H9 (cell line): ENCODE measurements at regions not wholly inside any gene's neighbourhood (a gene's known extent, or its start where the extent isn't known, plus 50 kb on each side); places are given as distances from the start of the nearest gene placed in this dataset.

Experiments
- DNase-seq: peaks from one replicate; pipeline ENCODE4 v3.0.0-alpha.2; 2017
- H2AFZ ChIP-seq: one replicate; pipeline ENCODE4 v1.6.1; 2013; ENCODE audit warnings: mild to moderate bottlenecking, low read length, control low read depth, moderate library complexity
- H2AK5ac ChIP-seq: 2 replicates; pipeline ENCODE4 v1.6.1; 2013; ENCODE audit warnings: low read length, control low read depth, mixed read lengths; ENCODE audit not compliant: insufficient read length
- H2BK120ac ChIP-seq: one replicate; pipeline ENCODE4 v1.6.1; 2013; ENCODE audit warnings: low read depth, mild to moderate bottlenecking, low read length, control low read depth, inconsistent platforms; ENCODE audit not compliant: poor library complexity, severe bottlenecking
- H2BK12ac ChIP-seq: 2 replicates; pipeline ENCODE4 v1.6.1; 2013; ENCODE audit warnings: low read length, control low read depth, mixed read lengths, low read depth; ENCODE audit not compliant: insufficient read length
- H2BK15ac ChIP-seq: 2 replicates; pipeline ENCODE4 v1.6.1; 2013; ENCODE audit warnings: low read depth, low read length, control low read depth
- H2BK20ac ChIP-seq: one replicate; pipeline ENCODE4 v1.6.1; 2013; ENCODE audit warnings: low read depth, mild to moderate bottlenecking, low read length, control low read depth, inconsistent platforms; ENCODE audit not compliant: poor library complexity, severe bottlenecking
- H2BK5ac ChIP-seq: 2 replicates; pipeline ENCODE4 v1.6.1; 2013; ENCODE audit warnings: low read length, control low read depth, mixed read lengths; ENCODE audit not compliant: insufficient read length
- H3K14ac ChIP-seq: 2 replicates; pipeline ENCODE4 v1.6.1; 2013; ENCODE audit warnings: low read length, control low read depth; ENCODE audit not compliant: insufficient read depth
- H3K18ac ChIP-seq: 2 replicates; pipeline ENCODE4 v1.6.1; 2013; ENCODE audit warnings: low read depth, mild to moderate bottlenecking, mixed read lengths, low read length, control low read depth; ENCODE audit not compliant: insufficient read length
- H3K23ac ChIP-seq: 2 replicates; pipeline ENCODE4 v1.6.1; 2013; ENCODE audit warnings: low read length, control low read depth, mixed read lengths, low read depth; ENCODE audit not compliant: insufficient read length
- H3K23me2 ChIP-seq: 2 replicates; pipeline ENCODE4 v1.6.1; 2013; ENCODE audit warnings: low read depth, mild to moderate bottlenecking, mixed read lengths, low read length, control low read depth; ENCODE audit not compliant: insufficient read length, poor library complexity, severe bottlenecking
- H3K27ac ChIP-seq: 2 replicates; pipeline ENCODE4 v1.5.1; 2013; ENCODE audit warnings: low read length, control low read depth, mixed read lengths, low read depth; ENCODE audit not compliant: insufficient read length
- H3K27me3 ChIP-seq: 2 replicates; pipeline ENCODE4 v1.6.1; 2013; ENCODE audit warnings: low read length, control low read depth, inconsistent platforms; ENCODE audit not compliant: insufficient read depth
- H3K4ac ChIP-seq: 2 replicates; pipeline ENCODE4 v1.6.1; 2013; ENCODE audit warnings: low read depth, mild to moderate bottlenecking, control low read depth, inconsistent platforms, low read length, moderate library complexity
- H3K4me1 ChIP-seq: 2 replicates; pipeline ENCODE4 v1.6.1; 2013; ENCODE audit warnings: low read length, control low read depth, inconsistent platforms; ENCODE audit not compliant: insufficient read depth
- H3K4me2 ChIP-seq: 2 replicates; pipeline ENCODE4 v1.6.1; 2013; ENCODE audit warnings: low read length, control low read depth, mixed read lengths; ENCODE audit not compliant: insufficient read length, insufficient read depth
- H3K56ac ChIP-seq: 2 replicates; pipeline ENCODE4 v1.6.1; 2013; ENCODE audit warnings: low read depth, mild to moderate bottlenecking, mixed read lengths, low read length, control low read depth; ENCODE audit not compliant: insufficient read length
- H3K79me1 ChIP-seq: 2 replicates; pipeline ENCODE4 v1.6.1; 2013; ENCODE audit warnings: low read depth, mild to moderate bottlenecking, moderate library complexity, low read length, control low read depth, inconsistent platforms; ENCODE audit not compliant: insufficient read depth, poor library complexity, severe bottlenecking
- H3K79me2 ChIP-seq: 2 replicates; pipeline ENCODE4 v1.6.1; 2013; ENCODE audit warnings: low read length, control low read depth, inconsistent platforms; ENCODE audit not compliant: insufficient read depth
- H3K9ac ChIP-seq: 2 replicates; pipeline ENCODE4 v1.6.1; 2013; ENCODE audit warnings: low read length, control low read depth, mixed read lengths; ENCODE audit not compliant: insufficient read length; ENCODE audit errors: extremely low read depth
- H3K9me3 ChIP-seq: one replicate; pipeline ENCODE4 v1.6.1; 2013; ENCODE audit warnings: low read depth, low read length, inconsistent platforms; ENCODE audit not compliant: control insufficient read depth
- H3T11ph ChIP-seq: one replicate; pipeline ENCODE4 v1.6.1; 2013; ENCODE audit warnings: mild to moderate bottlenecking, low read length, control low read depth, inconsistent platforms
- H4K20me1 ChIP-seq: one replicate; pipeline ENCODE4 v1.6.1; 2013; ENCODE audit not compliant: control insufficient read depth, insufficient read length, insufficient read depth
- H4K5ac ChIP-seq: 2 replicates; pipeline ENCODE4 v1.6.1; 2013; ENCODE audit warnings: low read depth, mild to moderate bottlenecking, mixed read lengths, low read length, control low read depth; ENCODE audit not compliant: insufficient read length
- H4K8ac ChIP-seq: replicated peaks from 2 replicates; pipeline ENCODE4 v1.6.1; 2013; ENCODE audit warnings: low read length, control low read depth, mixed read lengths, low read depth; ENCODE audit not compliant: insufficient read length
- H4K91ac ChIP-seq: 2 replicates; pipeline ENCODE4 v1.6.1; 2013; ENCODE audit warnings: low read depth, mild to moderate bottlenecking, moderate library complexity, mixed read lengths, low read length, control low read depth; ENCODE audit not compliant: insufficient read length
- H3K27ac Mint-ChIP-seq, 3 experiments: 2 replicates in 2 of 3; 3 replicates in 1 of 3; pipeline ENCODE4 v1.8.0; 2020 to 2021; ENCODE audit warnings: mixed read lengths in 3 of 3, mild to moderate bottlenecking in 1 of 3, moderate library complexity in 1 of 3
- H3K27me3 Mint-ChIP-seq: 2 replicates; pipeline ENCODE4 v1.8.0; 2021; ENCODE audit warnings: low read depth, mild to moderate bottlenecking, moderate library complexity, mixed read lengths
- H3K36me3 Mint-ChIP-seq, 3 experiments: 2 replicates in 2 of 3; 3 replicates in 1 of 3; pipeline ENCODE4 v1.8.0; 2020 to 2021; ENCODE audit warnings: low read depth in 3 of 3, mixed read lengths in 3 of 3; ENCODE audit not compliant: insufficient read depth in 1 of 3
- H3K4me1 Mint-ChIP-seq, 2 experiments: 2 replicates each; pipeline ENCODE4 v1.8.0; 2020; ENCODE audit warnings: mixed read lengths in 2 of 2
- H3K4me3 Mint-ChIP-seq, 2 experiments: 2 replicates in 1 of 2; 3 replicates in 1 of 2; pipeline ENCODE4 v1.8.0; 2020 to 2021; ENCODE audit warnings: mild to moderate bottlenecking in 2 of 2, mixed read lengths in 2 of 2, moderate library complexity in 1 of 2
- H3K9me3 Mint-ChIP-seq, 2 experiments: 2 replicates in 1 of 2; 3 replicates in 1 of 2; pipeline ENCODE4 v1.8.0; 2020; ENCODE audit warnings: mild to moderate bottlenecking in 2 of 2, mixed read lengths in 2 of 2, moderate library complexity in 1 of 2
- CTCF ChIP-seq: fragments of 200-600 bp; sonication (generic); conservative IDR thresholded peaks from 3 replicates; pipeline ENCODE4 v1.8.0; 2021; ENCODE audit warnings: antibody characterized with exemption, mild to moderate bottlenecking

GRCh38 chr3:64828276-64828675 lies 140.5 kb upstream of the ADAMTS9 start:
- H3K36me3 Mint-ChIP-seq, result no peaks in the 10 kb centered on the region
- no peak overlapping the region for H2BK20ac ChIP-seq
- no peak overlapping the region for H2BK5ac ChIP-seq
- no peaks in the 10 kb centered on the region for H3K79me2 ChIP-seq
- H3K4me1 Mint-ChIP-seq, result peaks cover 15 to 16% of the 10 kb centered on the region in 2 experiments
- no peak overlapping the region for H3K27ac Mint-ChIP-seq
- H3K9me3 Mint-ChIP-seq, result no peaks in the 10 kb centered on the region
- H3K9me3 ChIP-seq, result no peaks in the 10 kb centered on the region
- H3K27me3 ChIP-seq, result no peaks in the 10 kb centered on the region
- H3K14ac ChIP-seq, result no peak overlapping the region
- no peaks in the 10 kb centered on the region for H3K23me2 ChIP-seq
- H2BK120ac ChIP-seq, result no peak overlapping the region
- H3K18ac ChIP-seq, result no peak overlapping the region
- H2AK5ac ChIP-seq, result no peak overlapping the region
- no peak overlapping the region for H3K9ac ChIP-seq
- H4K91ac ChIP-seq, result no peak overlapping the region
- no peaks in the 10 kb centered on the region for H4K20me1 ChIP-seq
- no peak overlapping the region for H2BK15ac ChIP-seq
- no peak overlapping the region for H3T11ph ChIP-seq
- H4K8ac ChIP-seq, result no peak overlapping the region
- no peak overlapping the region for H3K4ac ChIP-seq
- TF ChIP-seq CTCF, result no peak
- H3K79me1 ChIP-seq, result no peaks in the 10 kb centered on the region
- H3K56ac ChIP-seq, result no peak overlapping the region
- no peak for DNase-seq
- H3K27ac ChIP-seq, result no peak overlapping the region
- no peak overlapping the region for H4K5ac ChIP-seq
- H2AFZ ChIP-seq, result no peak overlapping the region
- H3K4me2 ChIP-seq, result no peak overlapping the region
- no peaks in the 10 kb centered on the region for H3K4me1 ChIP-seq
- no peak overlapping the region for H3K23ac ChIP-seq
- H2BK12ac ChIP-seq, result no peak overlapping the region
- H3K27me3 Mint-ChIP-seq, result no peaks in the 10 kb centered on the region; the same call in none of the 2 replicates
- no peak overlapping the region for H3K4me3 Mint-ChIP-seq
